ENCODE measurements at regions not wholly inside any gene's neighbourhood (a gene's known extent, or its start where the extent isn't known, plus 50 kb on each side); places are given as distances from the start of the nearest gene placed in this dataset.

DNA sequence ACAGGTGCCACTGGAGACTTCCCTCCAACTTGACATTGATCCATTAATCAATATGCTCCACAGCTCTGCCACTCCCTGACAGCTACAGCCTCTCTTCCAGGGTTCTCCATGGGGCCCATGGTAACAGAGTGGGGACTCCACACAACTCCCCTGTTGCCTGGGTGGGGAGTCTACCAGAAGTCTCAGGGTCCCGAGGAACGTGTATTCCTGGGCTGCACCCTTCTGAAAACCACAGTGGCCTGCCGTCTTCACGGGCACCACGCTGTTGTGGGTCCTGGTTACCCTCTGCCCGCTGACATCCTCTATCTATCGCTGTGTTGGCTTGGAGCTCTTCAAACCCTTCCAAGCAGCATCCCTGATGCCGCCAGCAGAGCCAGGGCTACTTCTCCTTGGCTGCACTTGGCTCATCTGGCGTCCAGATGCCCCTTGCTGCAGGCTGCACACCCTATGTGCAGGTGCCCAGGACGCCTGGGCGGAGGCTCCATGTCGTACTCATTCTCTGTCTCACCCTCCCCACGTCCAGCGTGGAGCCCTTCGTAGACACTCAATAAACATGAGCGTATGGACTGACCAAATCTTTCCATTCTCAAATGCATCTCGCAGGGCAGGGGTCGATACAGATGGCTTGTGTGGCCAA is 1341.8 kb downstream of the TBC1D22A start:
- ATAC-seq (ENCODE audit: insufficient number of reproducible peaks, low FRiP score, low read depth) = no peak
- H3K27me3 ChIP-seq (replicated peaks; ENCODE audit: insufficient read depth) = no peaks in the 10 kb centered on the region
- no peak for DNase-seq (ENCODE audit: low spot score)
- H3K9me3 ChIP-seq = no peaks in the 10 kb centered on the region
- TF ChIP-seq, protein P1, sequence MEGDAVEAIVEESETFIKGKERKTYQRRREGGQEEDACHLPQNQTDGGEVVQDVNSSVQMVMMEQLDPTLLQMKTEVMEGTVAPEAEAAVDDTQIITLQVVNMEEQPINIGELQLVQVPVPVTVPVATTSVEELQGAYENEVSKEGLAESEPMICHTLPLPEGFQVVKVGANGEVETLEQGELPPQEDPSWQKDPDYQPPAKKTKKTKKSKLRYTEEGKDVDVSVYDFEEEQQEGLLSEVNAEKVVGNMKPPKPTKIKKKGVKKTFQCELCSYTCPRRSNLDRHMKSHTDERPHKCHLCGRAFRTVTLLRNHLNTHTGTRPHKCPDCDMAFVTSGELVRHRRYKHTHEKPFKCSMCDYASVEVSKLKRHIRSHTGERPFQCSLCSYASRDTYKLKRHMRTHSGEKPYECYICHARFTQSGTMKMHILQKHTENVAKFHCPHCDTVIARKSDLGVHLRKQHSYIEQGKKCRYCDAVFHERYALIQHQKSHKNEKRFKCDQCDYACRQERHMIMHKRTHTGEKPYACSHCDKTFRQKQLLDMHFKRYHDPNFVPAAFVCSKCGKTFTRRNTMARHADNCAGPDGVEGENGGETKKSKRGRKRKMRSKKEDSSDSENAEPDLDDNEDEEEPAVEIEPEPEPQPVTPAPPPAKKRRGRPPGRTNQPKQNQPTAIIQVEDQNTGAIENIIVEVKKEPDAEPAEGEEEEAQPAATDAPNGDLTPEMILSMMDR (IDR thresholded peaks at IDR 0.05) = no peak
- H3K4me3 ChIP-seq = no peak overlapping the region
- no peaks in the 10 kb centered on the region for H3K36me3 ChIP-seq
- no peak overlapping the region for H3K27ac ChIP-seq
- H3K4me1 ChIP-seq (ENCODE audit: control insufficient read depth in 1 of 2, low read depth in 2 of 2) = no peaks in the 10 kb centered on the region

DNA sequence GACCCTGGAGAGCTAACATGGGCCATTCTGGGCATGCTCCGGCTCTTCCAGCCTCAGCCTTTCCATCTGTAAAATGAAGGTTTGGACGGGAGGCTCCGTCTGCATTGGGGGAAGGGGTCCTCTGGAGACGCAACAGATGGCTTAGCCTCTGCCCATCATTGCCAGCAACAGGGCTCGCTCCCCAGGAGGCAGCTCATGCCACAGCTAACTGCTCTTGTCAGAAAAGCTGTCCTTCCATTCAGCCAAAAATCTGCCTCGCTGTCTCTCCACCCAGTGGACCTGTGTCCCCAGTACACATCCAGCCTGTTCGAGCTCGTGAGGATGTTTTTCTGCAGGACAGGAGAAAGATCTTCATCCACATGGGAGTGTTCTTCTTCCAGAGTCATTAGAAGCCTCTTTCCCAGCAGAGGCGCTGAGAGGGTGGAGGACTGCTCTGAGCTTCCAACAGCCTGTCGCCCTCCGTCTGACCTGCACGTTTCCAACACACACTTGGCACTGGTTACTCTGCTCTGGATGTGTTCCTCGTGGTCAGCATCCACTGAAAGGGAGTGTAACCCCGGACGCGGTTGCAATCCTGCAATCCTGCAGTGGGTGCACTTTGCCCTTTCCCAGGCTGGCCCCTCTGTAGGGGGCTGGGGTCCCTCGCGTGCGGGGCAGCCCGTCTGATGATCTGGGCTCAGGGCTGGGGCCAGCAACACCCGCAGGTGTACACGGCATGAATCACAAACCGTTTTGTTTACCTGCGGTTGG is 1340.9 kb downstream of the TBC1D22A start:
- Histone ChIP-seq H3K9me3 (no peaks in the 10 kb centered on the region), H3K4me3 (no peak overlapping the region), H3K36me3 (no peaks in the 10 kb centered on the region), H3K27ac (no peak overlapping the region), H3K27me3 (replicated peaks; ENCODE audit: insufficient read depth) (no peaks in the 10 kb centered on the region), H3K4me1 (ENCODE audit: control insufficient read depth in 1 of 2, low read depth in 2 of 2) (no peaks in the 10 kb centered on the region)
- ATAC-seq (ENCODE audit: insufficient number of reproducible peaks, low FRiP score, low read depth) = no peak
- TF ChIP-seq, protein P1 (IDR thresholded peaks at IDR 0.05) = no peak
- no peak for DNase-seq (ENCODE audit: low spot score)

DNA sequence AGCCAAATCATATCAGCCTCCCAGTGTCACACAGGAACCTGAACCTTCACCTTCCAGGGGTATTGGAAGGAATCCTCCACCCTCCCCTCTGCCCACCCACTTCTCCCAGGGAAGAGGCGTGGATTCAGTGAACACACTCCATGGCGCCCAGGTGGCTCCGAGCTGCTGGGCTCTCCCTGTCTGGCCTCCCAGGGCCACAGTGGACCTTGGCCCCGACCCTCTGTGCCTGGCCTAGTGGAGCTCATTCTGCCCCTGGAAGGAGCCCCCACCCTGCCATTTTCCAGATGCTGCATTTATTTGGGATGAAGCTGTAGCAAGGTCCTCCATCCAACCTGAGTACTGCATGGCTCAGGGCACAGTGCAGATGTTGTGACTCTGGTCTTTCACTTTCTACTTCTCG is 1340.1 kb downstream of the TBC1D22A start:
- H3K27me3 ChIP-seq (replicated peaks; ENCODE audit: insufficient read depth) = no peaks in the 10 kb centered on the region

DNA sequence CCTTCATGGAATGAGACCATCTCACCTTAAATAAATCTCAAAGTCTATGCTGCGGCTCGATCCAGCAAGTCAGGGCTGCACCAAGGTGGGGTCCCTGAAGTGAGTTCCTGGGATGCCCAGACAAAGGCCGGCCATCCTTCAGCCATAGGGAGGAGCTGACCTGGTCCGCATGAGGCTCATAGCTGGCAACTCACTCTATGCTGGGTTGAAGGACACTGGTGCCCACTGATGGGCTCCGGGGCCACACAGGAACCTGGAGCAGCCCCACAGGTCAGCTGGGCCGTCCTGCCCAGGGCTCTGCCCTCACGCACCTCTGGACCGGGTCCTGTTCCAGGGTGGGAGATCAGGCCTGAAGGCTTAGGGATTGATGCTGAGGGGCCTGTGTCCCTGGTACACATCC is 1339.3 kb downstream of the TBC1D22A start:
- ATAC-seq (ENCODE audit: insufficient number of reproducible peaks, low FRiP score, low read depth) (no peak), DNase-seq (ENCODE audit: low spot score) (no peak)
- Histone ChIP-seq H3K4me3 (no peak overlapping the region), H3K27me3 (replicated peaks; ENCODE audit: insufficient read depth) (no peaks in the 10 kb centered on the region), H3K9me3 (no peaks in the 10 kb centered on the region), H3K36me3 (no peaks in the 10 kb centered on the region), H3K27ac (no peak overlapping the region), H3K4me1 (ENCODE audit: control insufficient read depth in 1 of 2, low read depth in 2 of 2) (no peaks in the 10 kb centered on the region)
- TF ChIP-seq, protein P1 (IDR thresholded peaks at IDR 0.05) = no peak

More for the DNA sequence above, 1340.1 kb downstream of the TBC1D22A start:
- no peak overlapping the region for H3K4me3 ChIP-seq
- ATAC-seq (ENCODE audit: insufficient number of reproducible peaks, low FRiP score, low read depth) (no peak), DNase-seq (ENCODE audit: low spot score) (no peak)
- no peak overlapping the region for H3K27ac ChIP-seq
- H3K9me3 ChIP-seq = no peaks in the 10 kb centered on the region
- H3K36me3 ChIP-seq = no peaks in the 10 kb centered on the region
- TF ChIP-seq, protein P1 (IDR thresholded peaks at IDR 0.05) = no peak
- H3K4me1 ChIP-seq (ENCODE audit: control insufficient read depth in 1 of 2, low read depth in 2 of 2) = no peaks in the 10 kb centered on the region

DNA sequence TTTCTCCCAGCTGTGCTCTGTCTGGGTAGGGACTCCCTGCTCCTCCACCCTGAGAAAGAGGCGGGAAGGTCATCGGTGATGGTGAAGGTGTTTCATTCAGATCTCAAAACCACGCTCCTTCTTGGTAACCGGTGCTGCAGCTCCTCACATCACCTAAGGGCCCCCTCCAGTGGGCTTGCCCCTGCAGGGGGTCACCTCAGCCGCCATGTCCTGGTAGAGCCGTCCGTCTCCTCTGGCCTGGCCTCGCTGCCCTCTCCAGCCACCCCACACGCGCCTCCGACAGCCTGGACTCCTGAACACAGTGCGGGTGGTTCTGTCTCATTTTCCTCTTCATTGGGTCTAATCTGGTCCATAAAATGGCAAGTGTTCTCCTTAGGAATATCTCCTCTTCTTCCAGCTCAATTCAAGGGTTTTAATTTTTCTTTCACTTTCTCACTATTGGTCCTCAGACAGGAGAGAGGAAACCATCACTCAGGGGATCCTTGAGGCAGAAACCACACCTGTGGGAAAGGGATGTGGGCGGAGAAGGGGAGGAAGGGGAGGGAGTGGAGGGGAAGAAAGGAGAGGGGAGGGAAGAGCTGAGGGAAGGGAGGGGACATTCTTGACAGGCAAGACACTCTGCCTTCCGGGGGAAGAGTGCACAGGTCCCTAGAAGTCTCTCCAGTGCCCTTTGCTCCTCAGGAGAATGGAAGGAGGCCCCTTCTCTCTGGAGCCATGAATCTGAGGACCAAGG is 1338.4 kb downstream of the TBC1D22A start:
- DNase-seq (ENCODE audit: low spot score) (no peak), ATAC-seq (ENCODE audit: insufficient number of reproducible peaks, low FRiP score, low read depth) (no peak)
- TF ChIP-seq, protein P1 (IDR thresholded peaks at IDR 0.05) = no peak
- H3K4me1 ChIP-seq (ENCODE audit: control insufficient read depth in 1 of 2, low read depth in 2 of 2) = no peaks in the 10 kb centered on the region
- H3K36me3 ChIP-seq = no peaks in the 10 kb centered on the region
- no peak overlapping the region for H3K27ac ChIP-seq
- H3K4me3 ChIP-seq = no peak overlapping the region
- H3K9me3 ChIP-seq = no peaks in the 10 kb centered on the region
- H3K27me3 ChIP-seq (replicated peaks; ENCODE audit: insufficient read depth) = no peaks in the 10 kb centered on the region
